K562 (cell line): ENCODE measurements at regions not wholly inside any gene's neighbourhood (a gene's known extent, or its start where the extent isn't known, plus 50 kb on each side); places are given as distances from the start of the nearest gene placed in this dataset.

Experiments
- ETV5 ChIP-seq: sonication (generic); formaldehyde crosslinking; IDR thresholded peaks from 2 replicates; pipeline ENCODE4 v1.4.0; 2020; ENCODE audit warnings: low read depth, mild to moderate bottlenecking, missing genetic modification reagents
- HDGF ChIP-seq: fragments of 450-650 bp; IDR thresholded peaks from 2 replicates; pipeline ENCODE4 v1.6.1; 2016
- HMGXB4 ChIP-seq: sonication (generic); formaldehyde crosslinking; IDR thresholded peaks from 2 replicates; pipeline ENCODE4 v1.8.1; 2023; ENCODE audit warnings: mild to moderate bottlenecking, missing genetic modification reagents
- XRCC3 ChIP-seq: fragments of 450-650 bp; IDR thresholded peaks from 2 replicates; pipeline ENCODE4 v1.6.1; 2017; ENCODE audit warnings: mild to moderate bottlenecking, moderate library complexity
- XRCC4 ChIP-seq: IDR thresholded peaks from one replicate; pipeline ENCODE4 v1.6.1; 2011; ENCODE audit not compliant: insufficient read depth, insufficient read length; ENCODE audit errors: extremely low read depth
- ZNF449 ChIP-seq: fragments of 250-450 bp; sonication (Bioruptor Pico); IDR thresholded peaks from 2 replicates; pipeline ENCODE4 v1.8.0; 2022; ENCODE audit warnings: moderate library complexity, mild to moderate bottlenecking, inconsistent platforms
- TF ChIP-seq, protein P1 (sequence below), 2 experiments: fragments of 450-650 bp in 1 of 2; sonication (generic) in 1 of 2; formaldehyde crosslinking in 1 of 2; IDR thresholded peaks; 2 replicates each; pipeline versions ENCODE4 v1.7.1 to v1.9.0; 2016 to 2022; ENCODE audit warnings: inconsistent platforms in 1 of 2, mild to moderate bottlenecking in 1 of 2, missing genetic modification reagents in 1 of 2
- TF ChIP-seq, protein P2 (sequence below): fragments of 250-450 bp; sonication (Bioruptor Pico); IDR thresholded peaks from 2 replicates; pipeline ENCODE4 v1.5.1; 2021; ENCODE audit warnings: mild to moderate bottlenecking

DNA sequence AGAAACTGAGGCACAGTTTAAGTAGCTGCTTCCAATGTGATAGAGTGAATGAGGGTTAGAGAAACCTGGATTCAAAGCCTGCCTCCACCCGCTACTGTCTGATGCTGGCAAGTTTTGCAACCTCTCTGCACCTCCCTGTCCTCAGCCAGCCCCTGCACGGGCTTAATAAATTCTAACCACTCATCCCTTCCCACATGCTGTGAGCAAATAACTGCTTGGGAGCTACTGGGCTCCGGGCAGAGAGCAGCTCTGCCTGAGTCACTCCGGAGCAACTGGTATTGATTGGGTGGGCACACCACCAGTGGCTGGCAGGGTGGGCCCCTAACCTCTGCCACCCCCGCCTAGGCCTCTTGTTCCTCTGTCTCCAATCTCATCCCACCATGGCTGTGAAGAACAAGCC lies 104.3 kb upstream of the SYT13 start (continued):
- TF ChIP-seq, protein P1, sequence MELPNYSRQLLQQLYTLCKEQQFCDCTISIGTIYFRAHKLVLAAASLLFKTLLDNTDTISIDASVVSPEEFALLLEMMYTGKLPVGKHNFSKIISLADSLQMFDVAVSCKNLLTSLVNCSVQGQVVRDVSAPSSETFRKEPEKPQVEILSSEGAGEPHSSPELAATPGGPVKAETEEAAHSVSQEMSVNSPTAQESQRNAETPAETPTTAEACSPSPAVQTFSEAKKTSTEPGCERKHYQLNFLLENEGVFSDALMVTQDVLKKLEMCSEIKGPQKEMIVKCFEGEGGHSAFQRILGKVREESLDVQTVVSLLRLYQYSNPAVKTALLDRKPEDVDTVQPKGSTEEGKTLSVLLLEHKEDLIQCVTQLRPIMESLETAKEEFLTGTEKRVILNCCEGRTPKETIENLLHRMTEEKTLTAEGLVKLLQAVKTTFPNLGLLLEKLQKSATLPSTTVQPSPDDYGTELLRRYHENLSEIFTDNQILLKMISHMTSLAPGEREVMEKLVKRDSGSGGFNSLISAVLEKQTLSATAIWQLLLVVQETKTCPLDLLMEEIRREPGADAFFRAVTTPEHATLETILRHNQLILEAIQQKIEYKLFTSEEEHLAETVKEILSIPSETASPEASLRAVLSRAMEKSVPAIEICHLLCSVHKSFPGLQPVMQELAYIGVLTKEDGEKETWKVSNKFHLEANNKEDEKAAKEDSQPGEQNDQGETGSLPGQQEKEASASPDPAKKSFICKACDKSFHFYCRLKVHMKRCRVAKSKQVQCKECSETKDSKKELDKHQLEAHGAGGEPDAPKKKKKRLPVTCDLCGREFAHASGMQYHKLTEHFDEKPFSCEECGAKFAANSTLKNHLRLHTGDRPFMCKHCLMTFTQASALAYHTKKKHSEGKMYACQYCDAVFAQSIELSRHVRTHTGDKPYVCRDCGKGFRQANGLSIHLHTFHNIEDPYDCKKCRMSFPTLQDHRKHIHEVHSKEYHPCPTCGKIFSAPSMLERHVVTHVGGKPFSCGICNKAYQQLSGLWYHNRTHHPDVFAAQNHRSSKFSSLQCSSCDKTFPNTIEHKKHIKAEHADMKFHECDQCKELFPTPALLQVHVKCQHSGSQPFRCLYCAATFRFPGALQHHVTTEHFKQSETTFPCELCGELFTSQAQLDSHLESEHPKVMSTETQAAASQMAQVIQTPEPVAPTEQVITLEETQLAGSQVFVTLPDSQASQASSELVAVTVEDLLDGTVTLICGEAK (IDR thresholded peaks at IDR 0.05) = no peak
- TF ChIP-seq, protein P1 (CRISPR knock-in tag; IDR thresholded peaks at IDR 0.05) = no peak
- TF ChIP-seq, protein P2, sequence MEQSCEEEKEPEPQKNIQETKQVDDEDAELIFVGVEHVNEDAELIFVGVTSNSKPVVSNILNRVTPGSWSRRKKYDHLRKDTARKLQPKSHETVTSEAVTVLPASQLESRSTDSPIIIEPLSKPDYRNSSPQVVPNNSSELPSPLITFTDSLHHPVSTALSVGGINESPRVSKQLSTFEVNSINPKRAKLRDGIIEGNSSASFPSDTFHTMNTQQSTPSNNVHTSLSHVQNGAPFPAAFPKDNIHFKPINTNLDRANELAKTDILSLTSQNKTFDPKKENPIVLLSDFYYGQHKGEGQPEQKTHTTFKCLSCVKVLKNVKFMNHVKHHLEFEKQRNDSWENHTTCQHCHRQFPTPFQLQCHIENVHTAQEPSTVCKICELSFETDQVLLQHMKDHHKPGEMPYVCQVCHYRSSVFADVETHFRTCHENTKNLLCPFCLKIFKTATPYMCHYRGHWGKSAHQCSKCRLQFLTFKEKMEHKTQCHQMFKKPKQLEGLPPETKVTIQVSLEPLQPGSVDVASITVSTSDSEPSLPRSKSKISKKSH (CRISPR knock-in tag) = no peak
- TF ChIP-seq ETV5 = no peak
- TF ChIP-seq HDGF = no peak
- TF ChIP-seq XRCC4 = no peak
- TF ChIP-seq HMGXB4 (CRISPR knock-in tag) = no peak
- no peak for TF ChIP-seq XRCC3
- no peak for TF ChIP-seq ZNF449
